Esophagus muscularis mucosa (tissue), 3 donors: ENCODE measurements at regions not wholly inside any gene's neighbourhood (a gene's known extent, or its start where the extent isn't known, plus 50 kb on each side); places are given as distances from the start of the nearest gene placed in this dataset.

Source experiments
- CTCF ChIP-seq, 3 experiments: fragments of 200-600 bp in 2 of 3; fragments of 450-650 bp in 1 of 3; sonication (generic) in 2 of 3; IDR thresholded peaks; one replicate each; pipeline ENCODE4 v1.5.1; 2017 to 2019; ENCODE audit warnings: antibody characterized with exemption in 3 of 3, mild to moderate bottlenecking in 2 of 3, moderate library complexity in 1 of 3
- POLR2A ChIP-seq: fragments of 450-650 bp; IDR thresholded peaks from one replicate; pipeline ENCODE4 v1.6.1; 2017; ENCODE audit warnings: antibody characterized with exemption, moderate library complexity, mild to moderate bottlenecking, low read depth
- POLR2AphosphoS5 ChIP-seq, 2 donors: sonication (generic); formaldehyde crosslinking; IDR thresholded peaks; one replicate each; pipeline ENCODE4 v1.6.1; 2017; ENCODE audit warnings: antibody characterized with exemption in 2 of 2

GRCh38 chr13:34189946-34190345 lies 372.0 kb downstream of the RFC3 start:
- TF ChIP-seq CTCF (IDR thresholded peaks at IDR 0.05) (no peak), POLR2AphosphoS5 (IDR thresholded peaks at IDR 0.05) (no peak), POLR2A (no peak)
